IPS DF 4.7 (cell line): ENCODE measurements at regions not wholly inside any gene's neighbourhood (a gene's known extent, or its start where the extent isn't known, plus 50 kb on each side); places are given as distances from the start of the nearest gene placed in this dataset.

Experiments used
- DNase-seq: peaks from one replicate; pipeline ENCODE4 v3.0.0-alpha.2; 2013; ENCODE audit warnings: low spot score; ENCODE audit errors: extremely low read depth

DNA sequence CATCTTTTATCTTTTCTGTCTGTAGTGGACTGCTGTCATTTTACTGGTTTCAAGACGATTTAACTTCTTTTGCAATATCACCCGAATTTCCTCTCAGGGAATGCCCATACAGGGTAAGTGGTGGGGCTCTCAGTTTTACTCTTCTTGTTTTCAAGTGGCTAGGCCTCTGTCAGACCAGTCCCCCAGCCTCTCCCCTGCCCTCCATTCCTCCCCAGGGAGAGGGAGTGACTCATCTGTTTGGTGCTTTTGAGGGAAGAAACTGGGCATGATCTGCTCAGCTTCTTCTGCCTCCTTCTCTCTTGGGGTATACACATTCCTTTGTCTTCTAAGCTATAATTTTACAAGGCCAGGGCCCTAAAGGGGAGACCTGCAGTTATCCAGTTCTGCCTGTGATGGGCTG is 332.0 kb downstream of the CBLN1 start:
- DNase-seq, result no peak

DNA sequence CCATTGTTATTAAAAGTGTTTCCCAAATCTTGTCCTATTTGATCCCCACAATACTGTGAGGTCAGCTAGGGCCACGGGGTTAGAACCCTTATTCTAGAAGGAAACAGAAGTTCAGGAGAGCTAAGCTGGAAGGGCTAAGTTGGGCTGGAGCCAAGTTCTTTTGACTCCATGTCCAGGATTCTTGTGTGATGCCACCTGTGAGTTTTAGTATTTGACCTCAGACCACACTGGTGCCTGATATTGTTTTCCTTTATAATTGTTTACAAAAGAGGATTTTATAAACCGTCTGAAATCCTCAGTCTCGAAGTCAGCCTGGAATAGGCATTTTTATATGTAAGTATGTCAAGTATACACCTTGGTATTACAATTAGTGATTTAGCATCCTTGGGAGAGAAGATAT is 332.7 kb downstream of the CBLN1 start:
- no peak for DNase-seq

GRCh38 chr16:48947371-48947713 is 334.3 kb downstream of the CBLN1 start:
- no peak for DNase-seq

DNA sequence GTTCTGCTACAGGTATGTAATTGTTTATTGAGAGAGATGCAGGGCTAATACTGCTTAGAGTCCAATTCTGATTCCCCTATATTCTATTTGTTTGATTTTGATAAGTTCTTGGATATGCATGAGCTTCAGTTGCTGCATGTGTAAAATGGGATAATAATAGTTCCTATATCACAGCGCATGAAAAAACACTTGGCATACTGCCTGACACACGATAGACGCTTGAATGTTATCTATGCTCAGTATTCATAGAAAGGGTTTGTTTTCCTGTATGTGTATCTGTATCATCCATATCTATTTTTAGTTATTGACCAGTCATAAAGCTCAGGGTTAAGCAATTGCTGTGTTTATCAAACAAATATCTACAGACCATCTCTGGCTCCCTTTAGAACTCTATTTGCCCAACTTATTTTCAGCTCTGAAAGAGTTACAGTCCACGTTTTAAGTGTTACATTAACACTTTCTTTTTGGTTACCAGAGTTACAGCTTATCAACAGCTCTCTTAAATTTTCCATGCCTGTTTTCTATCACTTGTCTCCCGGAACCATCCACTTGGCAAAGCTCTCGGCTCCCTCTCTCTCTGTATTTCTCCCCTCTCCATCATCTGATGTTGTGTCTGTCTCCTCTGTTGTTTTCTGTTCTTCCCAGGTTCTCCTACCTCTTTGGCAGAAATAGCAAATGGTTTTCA is 334.8 kb downstream of the CBLN1 start:
- no peak for DNase-seq

DNA sequence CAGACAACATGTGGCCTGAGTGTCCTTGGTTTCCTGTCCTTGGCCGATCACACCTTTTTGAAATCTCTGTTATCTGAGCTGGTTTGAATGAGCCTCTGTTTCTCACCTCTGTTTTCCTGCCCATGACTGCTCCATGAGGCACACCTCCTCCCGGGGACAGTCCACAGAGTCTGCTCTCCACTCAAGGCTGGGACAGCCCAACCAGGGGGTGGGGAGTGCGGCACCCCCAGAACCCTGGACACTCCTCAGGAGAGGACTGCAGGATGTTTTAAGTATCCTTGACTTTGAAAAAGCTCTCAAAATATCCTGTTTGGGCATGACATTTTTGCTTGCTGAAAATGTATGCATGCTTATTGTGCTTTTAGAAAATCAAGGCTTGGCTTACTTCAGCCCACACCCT is 333.0 kb upstream of the N4BP1 start:
- DNase-seq, result no peak

DNA sequence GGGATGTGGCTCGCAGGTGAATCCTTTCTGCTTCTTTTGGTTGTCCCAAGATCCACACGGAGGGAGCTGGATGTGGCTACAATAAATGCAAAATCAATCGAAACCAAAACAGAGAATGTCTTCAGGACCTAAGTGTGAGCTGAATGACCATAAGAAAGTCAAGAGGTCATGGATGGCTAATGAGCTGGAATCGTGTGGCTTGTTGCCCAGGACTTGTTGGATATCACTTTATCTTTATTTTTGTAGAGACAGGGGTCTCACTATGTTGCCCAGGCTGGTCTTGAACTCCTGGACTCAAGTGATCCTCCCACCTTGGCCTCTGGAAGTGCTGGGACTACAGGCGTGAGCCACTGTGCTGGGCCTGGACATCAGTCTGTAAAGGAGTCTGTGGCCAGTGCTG is 326.8 kb upstream of the N4BP1 start:
- no peak for DNase-seq

GRCh38 chr16:48932216-48932855 is 322.4 kb upstream of the N4BP1 start:
- DNase-seq, result no peak

GRCh38 chr16:48930951-48931553 is 321.1 kb upstream of the N4BP1 start:
- no peak for DNase-seq

DNA sequence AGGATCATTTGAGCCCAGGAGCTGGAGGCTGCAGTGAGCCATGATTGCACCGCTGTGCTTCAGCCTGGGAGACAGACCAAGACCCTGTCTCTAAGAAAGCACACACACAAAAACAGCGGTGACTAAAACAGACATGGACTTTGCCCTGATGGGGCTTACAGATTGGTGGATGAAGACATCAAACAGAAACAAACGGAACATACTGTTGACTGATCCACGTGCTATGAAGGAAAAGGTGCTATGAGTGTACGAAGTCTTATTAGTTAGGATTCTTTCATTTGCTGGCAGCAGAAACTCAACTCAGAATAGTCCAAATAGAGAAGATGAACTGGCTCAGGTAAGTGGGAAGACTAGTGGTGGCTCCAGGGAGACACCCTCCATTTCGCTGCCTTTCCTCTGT is 309.8 kb upstream of the N4BP1 start:
- no peak for DNase-seq

DNA sequence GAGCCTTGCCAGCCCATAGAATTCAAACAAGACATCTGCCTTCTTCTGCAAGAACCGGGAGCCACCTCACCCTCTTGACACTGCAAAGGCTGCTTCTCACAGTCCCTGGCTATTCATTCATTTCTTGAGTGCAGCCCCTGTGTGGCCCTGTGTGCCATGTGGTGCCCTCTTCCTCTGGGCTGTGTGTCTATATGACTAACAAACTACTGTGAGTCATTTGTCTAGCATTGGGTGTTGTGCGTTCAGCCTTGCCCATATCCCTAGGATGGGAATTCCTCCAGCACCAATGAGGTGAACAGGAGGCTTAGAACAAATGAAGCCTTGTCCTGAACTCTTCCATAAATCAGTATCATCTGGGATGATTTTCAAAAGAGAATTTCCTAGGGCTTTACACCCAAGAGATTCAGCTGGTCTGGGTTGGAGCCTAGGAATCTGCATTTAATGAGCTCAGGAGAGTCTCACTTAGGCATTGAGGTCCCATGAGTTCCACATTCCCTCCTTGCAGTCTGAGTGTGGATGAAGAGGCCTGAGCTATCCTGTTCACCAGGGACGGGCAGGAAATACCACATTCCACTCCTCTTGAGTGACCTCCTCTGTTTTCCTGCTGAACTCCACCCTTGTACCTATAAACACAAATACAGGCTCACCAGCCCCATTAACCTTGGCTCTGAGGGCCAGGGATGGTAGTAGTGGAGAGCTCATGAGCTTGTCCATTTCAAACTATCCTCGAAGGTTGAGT is 308.7 kb upstream of the N4BP1 start:
- no peak for DNase-seq

- no peak for DNase-seq
Measured at GRCh38 chr16:48916566-48916965, 306.6 kb upstream of the N4BP1 start.

GRCh38 chr16:48914070-48914469 is 304.1 kb upstream of the N4BP1 start:
- DNase-seq, result no peak

GRCh38 chr16:48913384-48913783 is 303.4 kb upstream of the N4BP1 start:
- no peak for DNase-seq

DNA sequence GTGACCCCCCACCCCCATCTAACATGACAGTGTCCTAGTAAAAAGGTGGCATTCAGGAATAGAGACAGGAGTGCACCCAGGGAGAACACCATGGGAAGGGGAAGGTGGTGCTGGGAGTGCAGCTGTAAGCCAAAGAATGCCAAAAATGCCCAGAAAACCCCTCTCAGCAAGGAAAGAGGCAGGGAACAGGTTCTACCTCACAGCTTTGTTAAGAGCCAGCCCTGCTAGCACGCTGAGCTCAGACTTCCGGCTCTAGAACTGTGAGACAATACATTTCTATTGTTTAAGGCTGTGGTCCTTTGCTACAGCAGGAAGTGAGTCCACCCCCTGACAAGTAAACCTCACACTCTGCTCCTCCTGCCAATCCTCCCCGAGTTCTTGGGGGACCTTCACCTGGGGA is 302.4 kb upstream of the N4BP1 start:
- no peak for DNase-seq

DNA sequence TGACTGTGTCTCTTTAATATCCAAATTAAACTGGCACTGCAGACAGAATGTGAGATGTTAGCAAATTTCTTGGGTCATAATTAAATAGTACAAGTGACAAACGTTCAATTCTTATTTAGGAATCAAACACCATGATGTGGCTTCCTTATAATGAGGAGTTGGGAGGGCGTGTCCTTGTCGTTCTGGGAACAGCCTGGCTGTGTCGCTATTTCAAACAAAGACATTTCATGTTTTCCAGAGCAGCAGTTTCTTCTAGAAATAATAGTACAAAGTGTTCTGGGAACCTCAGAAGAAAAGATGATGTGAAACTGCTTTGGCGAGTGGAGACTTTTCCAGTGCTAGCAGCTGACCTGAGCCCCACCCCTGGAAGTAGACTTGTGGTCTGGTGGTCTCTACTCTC is 301.7 kb upstream of the N4BP1 start:
- no peak for DNase-seq

DNA sequence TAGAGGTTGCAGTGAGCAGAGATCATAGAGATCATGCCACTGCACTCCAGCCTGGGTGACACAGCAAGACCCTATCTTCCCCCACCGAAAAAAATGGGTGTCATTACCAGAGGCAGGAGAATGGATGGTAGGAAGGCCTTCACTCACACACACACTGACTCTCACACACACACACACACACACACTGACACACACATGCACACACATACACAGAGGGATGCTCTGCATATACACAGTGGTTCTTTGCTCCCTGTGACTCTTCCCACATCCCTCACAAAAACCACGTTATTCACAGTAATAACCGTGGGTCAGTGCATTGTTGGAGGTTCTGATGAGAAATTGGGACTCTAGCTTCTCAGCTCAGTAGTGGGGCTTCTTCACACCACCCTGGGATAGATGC is 300.2 kb upstream of the N4BP1 start:
- no peak for DNase-seq

DNA sequence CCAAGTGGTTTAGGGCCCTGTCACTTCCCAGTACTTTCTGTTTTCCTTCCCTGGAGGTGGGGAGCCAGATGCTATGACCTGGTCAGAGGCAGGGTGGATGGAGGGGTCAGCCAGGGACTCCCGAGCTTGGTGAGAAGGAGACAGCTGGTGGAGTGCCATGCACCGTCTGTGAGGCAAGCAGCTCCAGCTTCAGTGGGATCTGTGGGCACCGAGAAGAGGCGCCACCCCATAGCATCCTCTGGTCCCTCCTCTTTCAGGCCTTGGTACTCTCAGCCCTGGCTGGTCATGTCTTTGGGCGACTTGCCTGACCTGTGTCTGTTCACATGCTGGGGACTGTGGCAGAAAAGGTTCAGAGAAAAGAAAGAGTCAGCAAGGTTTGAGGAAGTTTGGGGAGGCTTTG is 299.3 kb upstream of the N4BP1 start:
- DNase-seq, result no peak

DNA sequence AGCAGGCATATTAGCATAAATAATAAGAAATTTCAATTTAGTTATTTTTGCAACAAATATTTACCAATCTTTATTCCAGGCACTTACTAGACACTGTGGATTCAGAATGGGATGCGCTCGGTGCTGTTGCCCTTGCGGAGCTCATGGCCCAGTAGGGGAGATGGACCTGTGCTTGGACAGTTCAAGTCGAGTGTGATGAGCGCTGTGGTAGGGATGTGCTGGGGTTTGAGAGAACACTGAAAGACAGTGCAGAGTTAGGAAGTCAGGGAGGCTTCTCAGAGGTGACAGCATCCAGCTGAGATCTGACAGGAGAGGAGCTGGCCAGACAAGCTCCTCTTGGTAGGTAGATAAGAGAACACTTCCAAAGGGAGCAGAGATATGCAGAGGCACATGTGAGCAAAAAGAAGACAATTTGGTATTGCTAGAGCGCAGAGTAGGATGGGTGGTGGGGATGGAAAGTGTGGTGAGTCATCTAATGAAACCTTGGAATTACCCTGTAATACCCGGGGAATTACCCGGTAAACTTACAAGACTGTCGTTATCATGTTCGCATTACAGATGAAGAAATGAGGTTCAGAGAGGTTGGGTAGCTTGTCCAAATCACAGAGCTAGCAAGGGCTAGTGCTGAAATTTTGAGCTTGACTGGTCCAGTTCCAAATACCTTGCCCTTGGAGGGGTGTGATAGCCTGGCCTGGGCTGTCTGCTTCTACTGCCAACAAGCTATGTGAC is 298.1 kb upstream of the N4BP1 start:
- no peak for DNase-seq

DNA sequence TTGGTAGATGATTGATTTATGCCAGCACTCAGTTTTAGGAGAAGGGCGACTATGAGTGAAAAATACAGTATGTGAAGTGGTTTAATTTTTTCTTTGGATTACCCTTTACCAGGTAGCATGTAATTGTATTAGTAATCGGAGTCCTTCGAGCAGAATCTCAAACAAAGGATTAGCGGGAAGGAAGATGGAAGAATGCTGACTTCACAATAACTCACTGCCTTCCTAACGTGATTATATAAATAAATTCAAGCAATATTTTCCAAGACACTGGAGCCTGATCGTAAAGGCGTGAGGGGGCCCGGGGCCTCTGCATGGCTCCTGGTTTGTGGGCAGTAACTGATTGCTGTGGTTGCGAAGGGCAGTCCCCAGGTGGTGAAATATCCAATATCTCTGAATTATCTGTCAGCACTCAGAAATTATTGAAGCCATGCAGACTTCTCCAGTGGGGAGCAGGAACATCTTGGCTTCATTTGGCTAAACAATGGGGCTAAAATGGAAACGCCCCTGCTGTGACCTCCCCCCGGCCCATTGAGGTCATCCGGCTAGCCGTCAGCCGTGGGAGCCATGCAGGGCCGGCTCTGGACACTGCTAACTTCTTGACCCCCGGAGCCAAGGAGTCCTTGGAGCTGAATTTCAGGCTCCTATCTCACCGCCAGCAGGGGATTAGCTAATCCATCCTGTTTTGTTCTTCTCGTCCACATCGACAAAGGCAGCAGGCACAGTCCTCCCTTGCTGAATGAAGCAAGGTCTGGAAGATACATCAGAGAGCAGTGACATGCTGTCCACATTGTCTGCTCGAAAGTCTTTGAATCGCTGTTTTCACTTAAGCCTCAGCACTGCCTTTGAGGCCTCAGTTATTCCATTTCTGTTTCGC is 295.9 kb upstream of the N4BP1 start:
- DNase-seq, result no peak

DNA sequence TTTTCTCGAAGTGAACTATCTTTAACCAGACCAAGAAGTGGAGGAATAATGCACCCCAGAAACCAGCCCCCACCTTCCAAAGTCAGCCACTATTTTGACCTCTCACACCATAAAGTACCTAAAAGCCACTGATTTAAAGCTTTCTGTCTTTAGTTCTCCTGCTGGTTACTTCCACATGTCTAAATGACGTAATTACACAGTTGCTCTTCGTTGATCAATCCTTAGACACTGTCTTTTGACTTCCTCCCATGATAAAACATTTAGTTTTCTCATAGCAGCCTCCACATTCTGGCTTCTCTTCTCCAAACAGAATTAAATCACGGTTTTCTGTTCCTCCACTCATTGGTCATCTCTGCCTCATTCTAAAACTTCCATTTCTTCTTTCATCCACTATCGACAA is 294.4 kb upstream of the N4BP1 start:
- DNase-seq, result no peak

- DNase-seq, result no peak
Measured at GRCh38 chr16:48903039-48903438, 293.1 kb upstream of the N4BP1 start.
